Esophagus muscularis mucosa (tissue), 4 donors: ENCODE measurements at regions not wholly inside any gene's neighbourhood (a gene's known extent, or its start where the extent isn't known, plus 50 kb on each side); places are given as distances from the start of the nearest gene placed in this dataset.

Experiments used
- DNase-seq: peaks from one replicate; pipeline ENCODE4 v3.0.0-alpha.2; 2017; ENCODE audit errors: extremely low spot score
- H3K27ac ChIP-seq, 4 donors: fragments of 200-600 bp; sonication (generic); replicated peaks in 1 of 4; 1 replicate in 3 of 4; 2 replicates in 1 of 4; pipeline ENCODE4 v1.5.1; 2016 to 2019; ENCODE audit warnings: mild to moderate bottlenecking in 1 of 4
- H3K27me3 ChIP-seq, 4 donors: fragments of 200-600 bp; sonication (generic); one replicate each; pipeline versions ENCODE4 v1.5.1 to v1.6.0; 2016 to 2019
- H3K36me3 ChIP-seq, 4 donors: fragments of 200-600 bp; sonication (generic); one replicate each; pipeline ENCODE4 v1.5.1; 2016 to 2019
- H3K4me1 ChIP-seq, 4 donors: fragments of 200-600 bp; sonication (generic); one replicate each; pipeline ENCODE4 v1.5.1; 2016 to 2019
- H3K4me3 ChIP-seq, 4 donors: fragments of 200-600 bp; sonication (generic); 1 replicate in 2 of 4; 2 replicates in 2 of 4; pipeline ENCODE4 v1.5.1; 2016 to 2019; ENCODE audit warnings: mild to moderate bottlenecking in 4 of 4, moderate library complexity in 1 of 4
- H3K9me3 ChIP-seq, 4 donors: fragments of 200-600 bp; sonication (generic); 1 replicate in 3 of 4; 2 replicates in 1 of 4; pipeline ENCODE4 v1.5.1; 2016 to 2019
- CTCF ChIP-seq, 3 experiments: fragments of 200-600 bp in 2 of 3; fragments of 450-650 bp in 1 of 3; sonication (generic) in 2 of 3; IDR thresholded peaks; one replicate each; pipeline ENCODE4 v1.5.1; 2017 to 2019; ENCODE audit warnings: antibody characterized with exemption in 3 of 3, mild to moderate bottlenecking in 2 of 3, moderate library complexity in 1 of 3
- EP300 ChIP-seq: sonication (generic); formaldehyde crosslinking; IDR thresholded peaks from one replicate; pipeline ENCODE4 v1.6.1; 2017; ENCODE audit warnings: antibody characterized with exemption
- POLR2A ChIP-seq: fragments of 450-650 bp; IDR thresholded peaks from one replicate; pipeline ENCODE4 v1.6.1; 2017; ENCODE audit warnings: antibody characterized with exemption, moderate library complexity, mild to moderate bottlenecking, low read depth
- POLR2AphosphoS5 ChIP-seq, 2 donors: sonication (generic); formaldehyde crosslinking; IDR thresholded peaks; one replicate each; pipeline ENCODE4 v1.6.1; 2017; ENCODE audit warnings: antibody characterized with exemption in 2 of 2
- WGBS: methylation state at CpG from one replicate; pipeline ENCODE4 v1.1.5; 2018; 5-methylcytosine and 5-hydroxymethylcytosine counted together
- intact Hi-C: fragments of 100-400 bp; cut with DNase I; formaldehyde crosslinking; loops from one replicate; pipeline ENCODE4 v1.15.1; 2023

GRCh38 chr18:46295416-46295815, 191.2 kb downstream of the HAUS1 start:
- 81% methylated on average over 7 of the region's 7 CpGs for WGBS
- Histone ChIP-seq H3K27ac (no peak overlapping the region), H3K9me3 (no peaks in the 10 kb centered on the region), H3K27me3 (no peaks in the 10 kb centered on the region), H3K4me3 (no peak overlapping the region), H3K4me1 (no peaks in the 10 kb centered on the region), H3K36me3 (no peaks in the 10 kb centered on the region)
- TF ChIP-seq POLR2A: no peak
- no peak for TF ChIP-seq CTCF (IDR thresholded peaks at IDR 0.05)
- TF ChIP-seq EP300: no peak
- TF ChIP-seq POLR2AphosphoS5 (IDR thresholded peaks at IDR 0.05): no peak
- no peak for DNase-seq
- intact Hi-C loops: no loop called here

GRCh38 chr18:46296656-46297055, 192.5 kb downstream of the HAUS1 start:
- Histone ChIP-seq H3K27ac (no peak overlapping the region), H3K4me3 (no peak overlapping the region), H3K4me1 (no peaks in the 10 kb centered on the region), H3K9me3 (no peaks in the 10 kb centered on the region), H3K27me3 (no peaks in the 10 kb centered on the region), H3K36me3 (no peaks in the 10 kb centered on the region)
- WGBS: 78% methylated on average over 4 of the region's 4 CpGs
- no peak for DNase-seq
- no peak for TF ChIP-seq EP300
- TF ChIP-seq POLR2A: no peak
- TF ChIP-seq POLR2AphosphoS5 (IDR thresholded peaks at IDR 0.05): no peak
- no peak for TF ChIP-seq CTCF (IDR thresholded peaks at IDR 0.05)
- intact Hi-C loops: no loop called here

- Histone ChIP-seq H3K4me1 (no peaks in the 10 kb centered on the region), H3K27ac (no peak overlapping the region), H3K4me3 (no peak overlapping the region), H3K27me3 (no peaks in the 10 kb centered on the region), H3K9me3 (no peaks in the 10 kb centered on the region), H3K36me3 (no peaks in the 10 kb centered on the region)
- TF ChIP-seq CTCF (IDR thresholded peaks at IDR 0.05): no peak
- no peak for TF ChIP-seq POLR2A
- TF ChIP-seq POLR2AphosphoS5 (IDR thresholded peaks at IDR 0.05): no peak
- no peak for TF ChIP-seq EP300
- intact Hi-C loops: no loop called here
- WGBS: 73% methylated on average over 1 of the region's 1 CpG
- no peak for DNase-seq
Measured at GRCh38 chr18:46297124-46297523, 192.9 kb downstream of the HAUS1 start.

- no peak overlapping the region for H3K27ac ChIP-seq
- H3K36me3 ChIP-seq: no peaks in the 10 kb centered on the region
- H3K27me3 ChIP-seq: no peaks in the 10 kb centered on the region
- H3K4me3 ChIP-seq: no peak overlapping the region
- 98% methylated on average over 3 of the region's 3 CpGs for WGBS
- no peaks in the 10 kb centered on the region for H3K4me1 ChIP-seq
- intact Hi-C loops: no loop called here
- TF ChIP-seq POLR2A (no peak), EP300 (no peak), CTCF (IDR thresholded peaks at IDR 0.05) (no peak), POLR2AphosphoS5 (IDR thresholded peaks at IDR 0.05) (no peak)
- no peak for DNase-seq
- no peaks in the 10 kb centered on the region for H3K9me3 ChIP-seq
Measured at GRCh38 chr18:46297621-46298020, 193.4 kb downstream of the HAUS1 start.

GRCh38 chr18:46298511-46298910, 194.3 kb downstream of the HAUS1 start:
- intact Hi-C loops: no loop called here
- TF ChIP-seq EP300 (no peak), POLR2A (no peak), POLR2AphosphoS5 (IDR thresholded peaks at IDR 0.05) (no peak), CTCF (IDR thresholded peaks at IDR 0.05) (no peak)
- DNase-seq: no peak
- Histone ChIP-seq H3K27ac (no peak overlapping the region), H3K36me3 (no peaks in the 10 kb centered on the region), H3K4me3 (no peak overlapping the region), H3K4me1 (no peaks in the 10 kb centered on the region), H3K27me3 (no peaks in the 10 kb centered on the region), H3K9me3 (no peaks in the 10 kb centered on the region)
- WGBS: 97% methylated on average over 6 of the region's 6 CpGs
